ENCODE measurements at regions not wholly inside any gene's neighbourhood (a gene's known extent, or its start where the extent isn't known, plus 50 kb on each side); places are given as distances from the start of the nearest gene placed in this dataset.

GRCh38 chr12:4133636-4134447, 139.7 kb upstream of the CCND2 start:
- TF ChIP-seq EZH2 (IDR thresholded peaks at IDR 0.05; ENCODE audit: low read depth, unreplicated experiment) (no peak), ZNF331 (CRISPR knock-in tag; IDR thresholded peaks at IDR 0.05; ENCODE audit: low read depth) (no peak), ZNF114 (CRISPR knock-in tag; IDR thresholded peaks at IDR 0.05) (no peak), CREB1 (CRISPR knock-in tag; IDR thresholded peaks at IDR 0.05; ENCODE audit: low read depth) (no peak), JUNB (IDR thresholded peaks at IDR 0.05; ENCODE audit: unreplicated experiment) (no peak), POLR2AphosphoS5 (IDR thresholded peaks at IDR 0.05; ENCODE audit: low read depth) (no peak; the same call in none of the 2 replicates)
- TF ChIP-seq, protein P1, sequence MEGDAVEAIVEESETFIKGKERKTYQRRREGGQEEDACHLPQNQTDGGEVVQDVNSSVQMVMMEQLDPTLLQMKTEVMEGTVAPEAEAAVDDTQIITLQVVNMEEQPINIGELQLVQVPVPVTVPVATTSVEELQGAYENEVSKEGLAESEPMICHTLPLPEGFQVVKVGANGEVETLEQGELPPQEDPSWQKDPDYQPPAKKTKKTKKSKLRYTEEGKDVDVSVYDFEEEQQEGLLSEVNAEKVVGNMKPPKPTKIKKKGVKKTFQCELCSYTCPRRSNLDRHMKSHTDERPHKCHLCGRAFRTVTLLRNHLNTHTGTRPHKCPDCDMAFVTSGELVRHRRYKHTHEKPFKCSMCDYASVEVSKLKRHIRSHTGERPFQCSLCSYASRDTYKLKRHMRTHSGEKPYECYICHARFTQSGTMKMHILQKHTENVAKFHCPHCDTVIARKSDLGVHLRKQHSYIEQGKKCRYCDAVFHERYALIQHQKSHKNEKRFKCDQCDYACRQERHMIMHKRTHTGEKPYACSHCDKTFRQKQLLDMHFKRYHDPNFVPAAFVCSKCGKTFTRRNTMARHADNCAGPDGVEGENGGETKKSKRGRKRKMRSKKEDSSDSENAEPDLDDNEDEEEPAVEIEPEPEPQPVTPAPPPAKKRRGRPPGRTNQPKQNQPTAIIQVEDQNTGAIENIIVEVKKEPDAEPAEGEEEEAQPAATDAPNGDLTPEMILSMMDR (conservative IDR thresholded peaks at IDR 0.05; ENCODE audit: low read depth in 2 of 2), result no peak
- TF ChIP-seq, protein P2, sequence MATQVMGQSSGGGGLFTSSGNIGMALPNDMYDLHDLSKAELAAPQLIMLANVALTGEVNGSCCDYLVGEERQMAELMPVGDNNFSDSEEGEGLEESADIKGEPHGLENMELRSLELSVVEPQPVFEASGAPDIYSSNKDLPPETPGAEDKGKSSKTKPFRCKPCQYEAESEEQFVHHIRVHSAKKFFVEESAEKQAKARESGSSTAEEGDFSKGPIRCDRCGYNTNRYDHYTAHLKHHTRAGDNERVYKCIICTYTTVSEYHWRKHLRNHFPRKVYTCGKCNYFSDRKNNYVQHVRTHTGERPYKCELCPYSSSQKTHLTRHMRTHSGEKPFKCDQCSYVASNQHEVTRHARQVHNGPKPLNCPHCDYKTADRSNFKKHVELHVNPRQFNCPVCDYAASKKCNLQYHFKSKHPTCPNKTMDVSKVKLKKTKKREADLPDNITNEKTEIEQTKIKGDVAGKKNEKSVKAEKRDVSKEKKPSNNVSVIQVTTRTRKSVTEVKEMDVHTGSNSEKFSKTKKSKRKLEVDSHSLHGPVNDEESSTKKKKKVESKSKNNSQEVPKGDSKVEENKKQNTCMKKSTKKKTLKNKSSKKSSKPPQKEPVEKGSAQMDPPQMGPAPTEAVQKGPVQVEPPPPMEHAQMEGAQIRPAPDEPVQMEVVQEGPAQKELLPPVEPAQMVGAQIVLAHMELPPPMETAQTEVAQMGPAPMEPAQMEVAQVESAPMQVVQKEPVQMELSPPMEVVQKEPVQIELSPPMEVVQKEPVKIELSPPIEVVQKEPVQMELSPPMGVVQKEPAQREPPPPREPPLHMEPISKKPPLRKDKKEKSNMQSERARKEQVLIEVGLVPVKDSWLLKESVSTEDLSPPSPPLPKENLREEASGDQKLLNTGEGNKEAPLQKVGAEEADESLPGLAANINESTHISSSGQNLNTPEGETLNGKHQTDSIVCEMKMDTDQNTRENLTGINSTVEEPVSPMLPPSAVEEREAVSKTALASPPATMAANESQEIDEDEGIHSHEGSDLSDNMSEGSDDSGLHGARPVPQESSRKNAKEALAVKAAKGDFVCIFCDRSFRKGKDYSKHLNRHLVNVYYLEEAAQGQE (IDR thresholded peaks at IDR 0.05; ENCODE audit: unreplicated experiment), result no peak

All from GM23338 (cell line).